ENCODE measurements at regions not wholly inside any gene's neighbourhood (a gene's known extent, or its start where the extent isn't known, plus 50 kb on each side); places are given as distances from the start of the nearest gene placed in this dataset.

GRCh38 chr4:52247941-52248340 is 196.8 kb downstream of the SPATA18 start:
- Histone ChIP-seq H3K4me1 (ENCODE audit: control insufficient read depth in 5 of 5, insufficient read depth in 5 of 5, low read length in 5 of 5) (peaks cover 4 to 27% (median 24%) of the 10 kb centered on the region in 5 donors), H3K27me3 (ENCODE audit: control insufficient read depth in 5 of 5, insufficient read depth in 4 of 5, low read length in 5 of 5) (no peaks in the 10 kb centered on the region), H3K27ac (ENCODE audit: low read depth, low read length) (no peak overlapping the region), H3K4me3 (ENCODE audit: low read depth in 1 of 5, low read length in 5 of 5) (no peak overlapping the region), H3K9ac (ENCODE audit: low read length in 5 of 5) (no peak overlapping the region), H3K9me3 (ENCODE audit: control insufficient read depth in 5 of 5, low read length in 5 of 5) (peaks cover 0 to 8% (median 7%) of the 10 kb centered on the region in 5 donors), H3K36me3 (ENCODE audit: control insufficient read depth in 5 of 5, insufficient read depth in 5 of 5, low read length in 5 of 5) (no peaks in the 10 kb centered on the region)

- Histone ChIP-seq H3K36me3 (ENCODE audit: control insufficient read depth in 5 of 5, insufficient read depth in 5 of 5, low read length in 5 of 5) (no peaks in the 10 kb centered on the region), H3K9me3 (ENCODE audit: control insufficient read depth in 5 of 5, low read length in 5 of 5) (peaks cover 0 to 8% (median 7%) of the 10 kb centered on the region in 5 donors), H3K27me3 (ENCODE audit: control insufficient read depth in 5 of 5, insufficient read depth in 4 of 5, low read length in 5 of 5) (no peaks in the 10 kb centered on the region), H3K4me3 (ENCODE audit: low read depth in 1 of 5, low read length in 5 of 5) (no peak overlapping the region), H3K4me1 (ENCODE audit: control insufficient read depth in 5 of 5, insufficient read depth in 5 of 5, low read length in 5 of 5) (peaks cover 4 to 27% (median 24%) of the 10 kb centered on the region in 5 donors), H3K9ac (ENCODE audit: low read length in 5 of 5) (no peak overlapping the region), H3K27ac (ENCODE audit: low read depth, low read length) (no peak overlapping the region)
Measured at GRCh38 chr4:52248820-52249219, 197.7 kb downstream of the SPATA18 start.

- Histone ChIP-seq H3K9me3 (ENCODE audit: control insufficient read depth in 5 of 5, low read length in 5 of 5) (peaks cover 0 to 8% (median 7%) of the 10 kb centered on the region in 5 donors), H3K27ac (ENCODE audit: low read depth, low read length) (no peak overlapping the region), H3K4me3 (ENCODE audit: low read depth in 1 of 5, low read length in 5 of 5) (no peak overlapping the region), H3K4me1 (ENCODE audit: control insufficient read depth in 5 of 5, insufficient read depth in 5 of 5, low read length in 5 of 5) (peaks cover 2 to 24% (median 18%) of the 10 kb centered on the region in 5 donors), H3K27me3 (ENCODE audit: control insufficient read depth in 5 of 5, insufficient read depth in 4 of 5, low read length in 5 of 5) (no peaks in the 10 kb centered on the region), H3K36me3 (ENCODE audit: control insufficient read depth in 5 of 5, insufficient read depth in 5 of 5, low read length in 5 of 5) (no peaks in the 10 kb centered on the region), H3K9ac (ENCODE audit: low read length in 5 of 5) (no peak overlapping the region)
Measured at GRCh38 chr4:52249581-52249980, 198.5 kb downstream of the SPATA18 start.

GRCh38 chr4:52250154-52250553 is 199.1 kb downstream of the SPATA18 start:
- no peaks in the 10 kb centered on the region for H3K27me3 ChIP-seq (ENCODE audit: control insufficient read depth in 5 of 5, insufficient read depth in 4 of 5, low read length in 5 of 5)
- peaks cover 0 to 8% (median 7%) of the 10 kb centered on the region in 5 donors for H3K9me3 ChIP-seq (ENCODE audit: control insufficient read depth in 5 of 5, low read length in 5 of 5)
- peaks cover 0 to 18% (median 12%) of the 10 kb centered on the region in 5 donors for H3K4me1 ChIP-seq (ENCODE audit: control insufficient read depth in 5 of 5, insufficient read depth in 5 of 5, low read length in 5 of 5)
- H3K27ac ChIP-seq (ENCODE audit: low read depth, low read length), result no peak overlapping the region
- no peaks in the 10 kb centered on the region for H3K36me3 ChIP-seq (ENCODE audit: control insufficient read depth in 5 of 5, insufficient read depth in 5 of 5, low read length in 5 of 5)
- H3K4me3 ChIP-seq (ENCODE audit: low read depth in 1 of 5, low read length in 5 of 5), result no peak overlapping the region
- no peak overlapping the region for H3K9ac ChIP-seq (ENCODE audit: low read length in 5 of 5)

- Histone ChIP-seq H3K36me3 (ENCODE audit: control insufficient read depth in 5 of 5, insufficient read depth in 5 of 5, low read length in 5 of 5) (no peaks in the 10 kb centered on the region), H3K27ac (ENCODE audit: low read depth, low read length) (no peak overlapping the region), H3K4me1 (ENCODE audit: control insufficient read depth in 5 of 5, insufficient read depth in 5 of 5, low read length in 5 of 5) (peaks cover 0 to 18% (median 12%) of the 10 kb centered on the region in 5 donors), H3K9ac (ENCODE audit: low read length in 5 of 5) (no peak overlapping the region), H3K9me3 (ENCODE audit: control insufficient read depth in 5 of 5, low read length in 5 of 5) (peaks cover 0 to 8% (median 7%) of the 10 kb centered on the region in 5 donors), H3K4me3 (ENCODE audit: low read depth in 1 of 5, low read length in 5 of 5) (no peak overlapping the region), H3K27me3 (ENCODE audit: control insufficient read depth in 5 of 5, insufficient read depth in 4 of 5, low read length in 5 of 5) (no peaks in the 10 kb centered on the region)
Measured at GRCh38 chr4:52251864-52252263, 200.8 kb downstream of the SPATA18 start.

GRCh38 chr4:52253025-52253424 is 201.9 kb downstream of the SPATA18 start:
- Histone ChIP-seq H3K36me3 (ENCODE audit: control insufficient read depth in 5 of 5, insufficient read depth in 5 of 5, low read length in 5 of 5) (no peaks in the 10 kb centered on the region), H3K27ac (ENCODE audit: low read depth, low read length) (no peak overlapping the region), H3K27me3 (ENCODE audit: control insufficient read depth in 5 of 5, insufficient read depth in 4 of 5, low read length in 5 of 5) (no peaks in the 10 kb centered on the region), H3K9me3 (ENCODE audit: control insufficient read depth in 5 of 5, low read length in 5 of 5) (peaks cover 0 to 8% (median 7%) of the 10 kb centered on the region in 5 donors), H3K4me1 (ENCODE audit: control insufficient read depth in 5 of 5, insufficient read depth in 5 of 5, low read length in 5 of 5) (peaks cover 0 to 18% (median 12%) of the 10 kb centered on the region in 5 donors), H3K4me3 (ENCODE audit: low read depth in 1 of 5, low read length in 5 of 5) (no peak overlapping the region), H3K9ac (ENCODE audit: low read length in 5 of 5) (no peak overlapping the region)

GRCh38 chr4:52256522-52256921 is 205.4 kb downstream of the SPATA18 start:
- Histone ChIP-seq H3K36me3 (ENCODE audit: control insufficient read depth in 5 of 5, insufficient read depth in 5 of 5, low read length in 5 of 5) (no peaks in the 10 kb centered on the region), H3K27me3 (ENCODE audit: control insufficient read depth in 5 of 5, insufficient read depth in 4 of 5, low read length in 5 of 5) (no peaks in the 10 kb centered on the region), H3K4me3 (ENCODE audit: low read depth in 1 of 5, low read length in 5 of 5) (no peak overlapping the region), H3K9ac (ENCODE audit: low read length in 5 of 5) (no peak overlapping the region), H3K27ac (ENCODE audit: low read depth, low read length) (no peak overlapping the region), H3K4me1 (ENCODE audit: control insufficient read depth in 5 of 5, insufficient read depth in 5 of 5, low read length in 5 of 5) (peaks cover 3 to 16% (median 10%) of the 10 kb centered on the region in 5 donors), H3K9me3 (ENCODE audit: control insufficient read depth in 5 of 5, low read length in 5 of 5) (peaks cover 0 to 8% (median 7%) of the 10 kb centered on the region in 5 donors)

- Histone ChIP-seq H3K36me3 (ENCODE audit: control insufficient read depth in 5 of 5, insufficient read depth in 5 of 5, low read length in 5 of 5) (no peaks in the 10 kb centered on the region), H3K9ac (ENCODE audit: low read length in 5 of 5) (no peak overlapping the region), H3K27ac (ENCODE audit: low read depth, low read length) (no peak overlapping the region), H3K9me3 (ENCODE audit: control insufficient read depth in 5 of 5, low read length in 5 of 5) (no peaks in the 10 kb centered on the region), H3K27me3 (ENCODE audit: control insufficient read depth in 5 of 5, insufficient read depth in 4 of 5, low read length in 5 of 5) (no peaks in the 10 kb centered on the region), H3K4me1 (ENCODE audit: control insufficient read depth in 5 of 5, insufficient read depth in 5 of 5, low read length in 5 of 5) (peaks cover 5 to 23% (median 16%) of the 10 kb centered on the region in 5 donors), H3K4me3 (ENCODE audit: low read depth in 1 of 5, low read length in 5 of 5) (no peak overlapping the region)
Measured at GRCh38 chr4:52259978-52260377, 208.9 kb downstream of the SPATA18 start.

GRCh38 chr4:52260514-52261210 is 209.6 kb downstream of the SPATA18 start:
- Histone ChIP-seq H3K36me3 (ENCODE audit: control insufficient read depth in 5 of 5, insufficient read depth in 5 of 5, low read length in 5 of 5) (no peaks in the 10 kb centered on the region), H3K27ac (ENCODE audit: low read depth, low read length) (no peak overlapping the region), H3K27me3 (ENCODE audit: control insufficient read depth in 5 of 5, insufficient read depth in 4 of 5, low read length in 5 of 5) (no peaks in the 10 kb centered on the region), H3K9ac (ENCODE audit: low read length in 5 of 5) (no peak overlapping the region), H3K4me3 (ENCODE audit: low read depth in 1 of 5, low read length in 5 of 5) (no peak overlapping the region), H3K4me1 (ENCODE audit: control insufficient read depth in 5 of 5, insufficient read depth in 5 of 5, low read length in 5 of 5) (peaks cover 5 to 23% (median 16%) of the 10 kb centered on the region in 5 donors), H3K9me3 (ENCODE audit: control insufficient read depth in 5 of 5, low read length in 5 of 5) (no peaks in the 10 kb centered on the region)

- Histone ChIP-seq H3K9ac (ENCODE audit: low read length in 5 of 5) (no peak overlapping the region), H3K27ac (ENCODE audit: low read depth, low read length) (peak overlapping the region; percentile 21), H3K4me3 (ENCODE audit: low read depth in 1 of 5, low read length in 5 of 5) (no peak overlapping the region), H3K36me3 (ENCODE audit: control insufficient read depth in 5 of 5, insufficient read depth in 5 of 5, low read length in 5 of 5) (no peaks in the 10 kb centered on the region), H3K27me3 (ENCODE audit: control insufficient read depth in 5 of 5, insufficient read depth in 4 of 5, low read length in 5 of 5) (no peaks in the 10 kb centered on the region), H3K9me3 (ENCODE audit: control insufficient read depth in 5 of 5, low read length in 5 of 5) (no peaks in the 10 kb centered on the region), H3K4me1 (ENCODE audit: control insufficient read depth in 5 of 5, insufficient read depth in 5 of 5, low read length in 5 of 5) (peaks cover 5 to 23% (median 16%) of the 10 kb centered on the region in 5 donors)
Measured at GRCh38 chr4:52263607-52264006, 212.5 kb downstream of the SPATA18 start.

Measured in subcutaneous abdominal adipose tissue (tissue), 5 donors.